Activated CD8-positive, alpha-beta memory T cell treated with anti-CD3 and anti-CD28 coated beads for 4 hours (primary cell): ENCODE measurements at regions not wholly inside any gene's neighbourhood (a gene's known extent, or its start where the extent isn't known, plus 50 kb on each side); places are given as distances from the start of the nearest gene placed in this dataset.

Experiments used
- DNase-seq, 2 donors: peaks; one replicate each; pipeline ENCODE4 v3.0.0-alpha.2; 2020; ENCODE audit warnings: low read depth in 2 of 2

- no peak for DNase-seq
These were observed 163.8 kb downstream of the GADD45G start for GRCh38 chr9:89768650-89769071.

- no peak for DNase-seq
These were observed 165.8 kb downstream of the GADD45G start for GRCh38 chr9:89770531-89771174.

DNA sequence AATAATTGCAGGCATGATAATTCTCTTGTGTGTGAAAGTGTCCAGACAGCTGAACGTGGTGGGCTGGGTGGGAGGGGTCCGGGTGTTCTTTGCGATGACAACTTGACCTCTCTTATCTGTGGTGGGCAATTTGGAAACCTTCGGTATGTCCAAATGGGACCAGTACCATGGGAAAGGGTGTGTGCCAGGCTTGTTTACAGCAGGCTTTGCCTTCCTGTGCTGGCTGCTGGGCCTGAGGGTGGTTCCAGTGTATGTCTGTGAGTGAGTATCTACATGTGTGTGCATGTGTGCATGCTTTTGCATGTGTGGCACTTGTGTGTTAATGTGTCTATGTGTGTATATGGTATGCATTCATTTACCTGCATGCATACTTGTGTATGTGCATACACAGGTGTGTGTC is 166.4 kb downstream of the GADD45G start:
- DNase-seq = no peak

GRCh38 chr9:89773170-89773569 is 168.4 kb downstream of the GADD45G start:
- DNase-seq = no peak

GRCh38 chr9:89774858-89775370 is 170.1 kb downstream of the GADD45G start:
- no peak for DNase-seq

GRCh38 chr9:89775641-89776040 is 170.8 kb downstream of the GADD45G start:
- DNase-seq = no peak

DNA sequence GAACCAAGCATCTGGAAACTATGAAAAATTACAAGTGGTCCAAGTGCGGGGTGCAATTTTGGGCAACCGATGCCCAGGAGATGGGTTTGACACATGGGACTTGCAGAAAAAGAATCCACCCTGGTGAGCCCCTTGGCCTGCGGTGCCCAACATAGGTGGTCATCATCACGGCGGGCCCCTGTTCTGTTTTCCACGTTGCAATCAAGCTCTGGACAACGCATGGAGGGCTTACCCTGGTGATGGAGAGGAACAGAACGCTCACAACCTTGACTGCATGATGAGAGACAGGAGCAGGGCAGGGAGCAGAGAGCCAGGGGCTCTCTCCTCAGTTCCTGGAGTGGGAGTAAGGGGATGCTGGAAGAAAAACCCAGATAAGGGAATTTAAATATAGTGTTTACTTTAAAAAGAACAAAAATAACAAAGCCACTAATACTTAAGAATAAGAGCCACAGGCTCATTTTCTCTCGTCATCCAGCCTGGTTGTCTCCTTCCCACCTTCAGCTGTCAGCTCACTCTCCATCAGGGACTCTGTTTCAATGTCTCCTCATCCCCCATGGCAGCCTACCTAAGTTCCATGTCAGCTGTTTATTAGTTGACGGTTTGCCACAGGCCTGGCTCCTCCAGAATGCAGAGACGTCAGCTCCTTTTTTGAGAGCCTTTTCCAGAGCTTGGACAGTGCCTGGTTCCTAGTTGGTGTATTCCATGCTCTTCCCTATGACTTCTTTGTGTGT is 172.1 kb downstream of the GADD45G start:
- no peak for DNase-seq

DNA sequence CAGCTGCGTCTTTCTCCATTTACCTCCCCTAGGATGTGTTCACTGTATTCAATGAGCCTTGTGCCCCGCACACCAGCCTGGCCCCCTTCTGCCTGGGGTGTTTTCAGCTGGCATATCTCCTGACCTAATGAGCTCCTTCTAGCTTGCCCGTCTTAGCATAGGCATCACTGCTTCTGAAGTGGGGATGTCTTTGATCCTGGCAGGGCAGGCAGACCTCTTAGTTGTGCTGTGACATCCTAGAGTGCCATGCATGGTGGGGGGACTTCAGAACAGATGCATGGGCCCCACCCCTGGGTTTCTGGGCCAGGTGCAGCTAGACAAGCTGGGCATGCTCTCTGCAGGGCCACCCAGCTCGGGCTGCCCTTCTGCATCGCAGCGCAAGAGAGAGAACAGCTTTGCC is 172.7 kb downstream of the GADD45G start:
- DNase-seq = no peak

DNA sequence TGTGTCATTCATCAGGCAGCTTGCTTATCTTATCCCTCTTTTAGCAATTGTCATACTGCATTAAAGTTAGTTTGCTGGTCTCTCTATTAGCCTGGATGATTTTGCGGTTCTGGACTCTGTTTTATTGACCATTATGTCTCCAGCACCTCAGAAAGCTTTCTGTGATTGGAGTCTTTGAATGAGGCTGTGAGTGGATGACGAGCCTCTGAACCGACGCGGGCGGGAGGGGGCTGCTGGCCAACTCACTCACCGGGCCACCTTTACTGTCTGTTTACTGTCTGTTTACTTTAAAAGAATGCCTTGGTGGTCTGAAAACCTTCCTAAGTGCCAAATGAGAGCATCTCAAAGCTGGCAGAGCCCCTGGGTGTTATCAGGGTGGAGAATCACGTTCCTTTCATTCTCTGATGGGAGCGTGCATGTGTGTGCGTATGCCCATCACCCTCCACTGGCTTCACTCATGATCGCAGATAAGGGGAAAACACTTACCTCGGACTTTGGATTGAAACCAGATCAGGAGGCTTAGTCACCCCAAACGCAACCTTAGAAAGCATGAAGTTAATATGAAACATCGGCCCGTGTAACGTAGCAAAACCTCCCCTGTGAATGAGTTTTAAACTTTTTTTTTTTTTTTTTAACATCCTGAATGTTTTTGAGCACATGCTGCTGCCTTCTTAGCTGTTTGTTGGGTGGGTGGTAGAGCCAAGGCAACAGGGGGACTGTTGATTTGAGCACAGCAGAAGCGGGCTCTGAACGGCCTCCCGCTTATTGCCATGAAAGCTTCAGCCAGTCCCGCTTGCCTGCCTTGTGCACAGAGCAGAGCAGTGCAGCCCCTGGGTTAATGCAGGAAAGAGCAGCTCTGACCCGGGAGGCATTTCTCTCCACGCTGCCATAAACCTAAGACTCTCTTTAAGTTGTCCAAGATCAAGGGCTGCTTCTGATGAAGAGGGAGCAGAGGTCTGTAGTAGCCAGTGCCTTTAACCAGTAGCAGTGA is 173.6 kb downstream of the GADD45G start:
- no peak for DNase-seq

- no peak for DNase-seq
These were observed 174.8 kb downstream of the GADD45G start for GRCh38 chr9:89779405-89780203.

DNA sequence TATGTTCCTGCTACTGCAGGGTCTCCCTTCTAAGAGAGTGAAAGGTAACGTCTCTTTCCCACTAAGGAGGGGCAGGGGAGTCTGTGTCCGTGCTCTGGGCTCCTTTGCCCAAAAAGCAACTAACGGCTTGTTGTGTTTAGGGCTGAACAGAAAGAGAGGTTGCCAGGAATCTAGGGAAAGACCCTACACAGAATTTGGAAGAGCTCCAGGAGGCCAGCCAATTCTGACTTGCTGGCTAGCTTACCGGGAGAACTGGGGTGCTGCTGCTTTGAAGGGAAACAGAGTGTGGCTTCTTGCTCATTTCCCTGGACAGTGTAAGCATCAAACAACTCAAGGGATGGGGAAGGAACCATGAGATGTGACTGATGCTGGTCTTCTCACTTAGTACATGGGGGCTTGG is 176.1 kb downstream of the GADD45G start:
- DNase-seq = no peak

- DNase-seq = no peak
These were observed 177.2 kb downstream of the GADD45G start for GRCh38 chr9:89781838-89782540.

DNA sequence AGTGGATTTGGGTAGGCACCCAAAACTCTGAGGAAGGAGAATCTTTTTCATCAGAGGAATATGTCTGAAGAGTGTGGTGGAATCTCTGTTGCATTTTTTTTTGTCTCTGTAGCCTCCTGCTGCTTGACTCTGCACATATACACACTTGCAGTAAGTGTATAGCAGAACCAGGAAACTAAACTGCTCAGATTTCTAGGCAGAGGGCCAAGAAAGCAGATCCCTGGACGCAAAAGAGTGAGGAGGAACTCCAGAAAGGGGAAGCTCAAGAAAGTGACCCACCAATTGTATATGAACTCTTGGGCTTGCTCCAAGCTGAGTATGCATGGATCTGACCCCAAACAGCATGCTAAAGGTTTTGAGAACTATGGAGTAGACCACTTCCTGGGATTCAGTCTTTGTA is 181.8 kb downstream of the GADD45G start:
- no peak for DNase-seq

DNA sequence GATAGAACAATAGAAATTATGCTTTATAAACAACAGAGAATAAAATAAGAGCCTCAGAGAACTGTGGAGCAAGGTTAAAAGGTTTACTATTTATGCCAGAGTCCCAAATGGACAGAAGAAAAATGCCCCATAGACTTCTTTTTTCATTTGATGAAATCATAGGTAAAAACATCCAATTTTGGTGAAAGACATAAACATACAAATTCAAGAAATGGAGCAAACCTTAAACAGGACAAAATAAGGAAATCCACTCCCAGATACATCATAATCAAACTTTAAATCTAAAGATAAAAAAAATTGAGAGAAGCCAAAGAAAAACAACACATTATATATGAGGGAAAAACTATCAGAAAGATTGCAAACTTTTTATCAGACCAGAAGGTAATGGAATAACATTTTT is 182.8 kb downstream of the GADD45G start:
- DNase-seq = no peak

DNA sequence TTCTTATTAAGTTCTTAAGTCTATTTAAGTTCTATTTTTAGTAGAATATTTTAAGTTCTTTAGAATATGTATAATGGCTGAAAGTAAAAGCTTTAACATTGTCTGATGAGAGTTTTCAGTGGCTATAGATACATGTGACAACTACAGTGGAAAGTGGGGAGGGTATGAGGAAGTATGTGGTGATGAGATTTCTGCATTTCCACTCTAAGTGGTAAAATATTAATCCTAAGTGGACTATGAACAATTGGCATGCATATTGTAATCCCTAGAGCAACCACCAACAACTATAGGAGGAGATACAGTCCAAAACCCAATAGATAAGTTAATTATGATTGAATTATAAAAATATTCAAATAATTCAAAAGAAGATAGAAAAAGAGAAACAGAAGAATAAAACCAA is 183.6 kb downstream of the GADD45G start:
- no peak for DNase-seq

DNA sequence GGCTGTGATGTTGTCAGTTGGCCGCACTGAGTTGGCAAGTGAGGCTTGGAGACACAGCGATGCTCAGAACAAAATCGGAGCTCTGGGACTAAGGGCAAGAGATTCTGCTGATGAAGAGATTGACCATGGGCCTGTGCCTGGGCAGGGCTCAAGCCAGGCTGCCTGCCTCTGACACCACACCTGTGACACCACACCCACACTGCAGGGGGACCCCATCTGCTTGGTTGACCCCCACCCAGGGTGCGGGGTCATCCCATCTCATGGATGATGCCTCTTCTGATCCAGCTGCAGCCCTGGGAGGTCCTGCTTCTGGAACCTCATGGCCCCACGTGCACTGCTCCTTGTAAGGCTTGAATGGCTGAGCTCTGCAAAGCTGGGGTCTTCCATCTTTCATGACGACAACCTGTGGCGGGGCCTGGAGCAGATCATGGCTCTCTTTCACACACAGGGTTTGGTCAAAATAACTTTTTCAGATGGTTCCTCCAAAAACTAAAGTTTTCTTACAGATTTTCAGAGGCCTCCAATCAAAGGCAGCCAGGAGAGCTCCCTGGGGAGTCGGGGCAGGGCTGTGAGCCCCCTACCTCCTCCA is 185.2 kb downstream of the GADD45G start:
- no peak for DNase-seq

GRCh38 chr9:89790542-89791109 is 185.8 kb downstream of the GADD45G start:
- no peak for DNase-seq

DNA sequence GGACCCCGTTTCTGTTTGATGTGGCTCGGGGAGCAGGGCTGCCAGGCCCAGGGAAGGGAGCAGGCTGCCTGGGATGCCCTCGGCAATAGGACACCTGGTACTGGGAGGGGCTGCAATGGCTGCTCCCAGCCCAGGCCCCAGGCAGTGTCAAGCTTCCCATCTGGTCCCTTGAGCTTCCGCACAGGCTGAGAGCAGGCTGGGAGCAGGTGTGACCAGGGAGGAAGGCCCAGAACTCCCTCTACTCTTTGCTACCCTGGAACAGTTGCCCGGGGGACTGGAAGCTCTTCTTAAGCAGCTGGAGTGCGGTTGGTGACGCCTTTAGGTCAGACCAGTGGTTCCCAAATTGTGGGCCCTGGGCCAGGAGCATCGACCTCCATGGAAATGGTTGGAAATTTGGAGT is 186.9 kb downstream of the GADD45G start:
- DNase-seq = no peak

- no peak for DNase-seq
These were observed 187.6 kb downstream of the GADD45G start for GRCh38 chr9:89792189-89793123.
